ENCODE measurements at regions not wholly inside any gene's neighbourhood (a gene's known extent, or its start where the extent isn't known, plus 50 kb on each side); places are given as distances from the start of the nearest gene placed in this dataset.
"Not testable (repeated sequence)": the region's sequence is repeated elsewhere in the genome, so short reads cannot be mapped to it uniquely, and the experiment has no call there.

DNA sequence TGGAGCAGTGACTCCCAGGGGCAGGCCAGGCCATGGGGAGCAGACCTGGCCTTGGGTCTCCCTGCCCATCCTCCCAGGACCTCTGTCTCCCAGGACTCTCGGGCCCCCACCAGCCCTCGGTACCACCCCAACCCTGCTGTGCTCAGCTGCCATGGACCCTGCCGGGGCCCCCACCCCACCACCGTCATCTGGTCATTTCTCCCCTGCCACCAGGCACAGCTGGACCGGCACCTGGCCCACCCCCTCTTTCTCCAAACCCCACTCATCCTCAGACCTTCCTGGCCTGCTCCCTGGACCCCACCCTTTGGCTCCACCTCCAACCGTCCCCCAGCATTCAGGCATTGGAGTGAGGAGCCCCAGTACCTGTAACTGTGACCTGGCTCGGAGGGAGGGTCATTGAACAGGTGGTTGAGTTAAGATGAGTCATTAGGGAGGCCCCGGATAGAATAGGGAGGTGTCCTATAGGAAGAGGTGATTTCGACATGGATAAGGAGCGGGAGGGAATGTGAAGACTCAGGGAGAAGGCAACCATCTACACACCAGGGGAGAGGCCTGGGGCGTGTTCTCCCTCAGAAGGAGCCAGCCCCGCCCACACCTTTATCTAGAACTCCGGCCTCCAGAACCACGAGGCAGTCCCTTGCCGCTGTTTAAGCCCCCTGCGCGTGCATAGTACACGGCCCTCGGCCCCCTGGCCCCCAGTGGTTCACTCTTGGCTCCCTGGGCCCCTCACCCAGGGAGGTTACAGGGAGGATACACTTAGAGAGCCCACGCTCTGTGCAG is 1395.9 kb downstream of the BRD1 start:
- no peak for DNase-seq

DNA sequence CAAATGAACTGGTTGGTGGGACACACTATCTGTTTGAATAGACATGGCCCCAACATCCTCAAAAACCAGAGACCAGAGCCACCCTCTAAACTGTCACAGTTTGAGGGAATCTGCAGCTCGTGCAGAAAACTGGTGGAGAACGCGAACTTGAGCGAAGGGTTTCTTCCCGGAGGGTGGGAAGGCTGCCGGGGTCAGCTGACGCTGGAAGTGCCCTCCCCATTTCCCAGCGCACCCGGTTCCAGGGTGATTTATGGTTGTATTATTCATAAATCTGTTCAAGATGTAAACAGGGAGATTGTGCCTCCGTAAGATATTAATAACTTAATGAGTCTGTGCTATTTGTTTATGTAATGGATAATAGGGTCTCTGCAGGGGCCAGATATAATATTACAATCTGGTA is 1396.7 kb downstream of the BRD1 start:
- DNase-seq = no peak

DNA sequence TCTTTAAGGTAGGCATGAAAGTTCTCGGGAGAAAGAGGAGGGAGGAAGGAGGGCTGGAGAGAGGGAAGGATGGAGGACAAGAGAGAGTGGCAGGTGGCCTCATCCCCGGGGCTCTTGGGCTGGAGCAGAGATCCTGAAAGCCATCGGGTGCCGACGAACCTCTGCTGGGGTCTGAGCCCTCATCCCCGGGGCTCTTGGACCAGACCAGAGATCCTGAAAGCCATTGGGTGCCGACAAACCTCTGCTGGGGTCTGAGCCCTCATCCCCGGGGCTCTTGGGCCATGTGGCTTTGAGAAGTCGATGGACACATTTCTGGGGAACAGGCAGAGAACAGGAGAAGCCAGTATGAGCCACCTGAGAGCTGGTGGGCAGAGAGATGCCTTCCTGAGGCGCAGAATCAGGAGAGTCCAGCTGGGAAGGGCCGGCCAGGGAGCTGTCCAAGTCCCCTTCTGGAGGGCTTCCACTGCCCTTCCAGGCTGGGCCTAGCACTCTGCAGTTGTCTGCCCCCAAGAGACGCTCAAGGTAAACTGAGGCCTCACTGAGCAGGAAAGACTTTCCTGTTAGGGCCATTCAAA is 1398.1 kb downstream of the BRD1 start:
- no peak for DNase-seq

DNA sequence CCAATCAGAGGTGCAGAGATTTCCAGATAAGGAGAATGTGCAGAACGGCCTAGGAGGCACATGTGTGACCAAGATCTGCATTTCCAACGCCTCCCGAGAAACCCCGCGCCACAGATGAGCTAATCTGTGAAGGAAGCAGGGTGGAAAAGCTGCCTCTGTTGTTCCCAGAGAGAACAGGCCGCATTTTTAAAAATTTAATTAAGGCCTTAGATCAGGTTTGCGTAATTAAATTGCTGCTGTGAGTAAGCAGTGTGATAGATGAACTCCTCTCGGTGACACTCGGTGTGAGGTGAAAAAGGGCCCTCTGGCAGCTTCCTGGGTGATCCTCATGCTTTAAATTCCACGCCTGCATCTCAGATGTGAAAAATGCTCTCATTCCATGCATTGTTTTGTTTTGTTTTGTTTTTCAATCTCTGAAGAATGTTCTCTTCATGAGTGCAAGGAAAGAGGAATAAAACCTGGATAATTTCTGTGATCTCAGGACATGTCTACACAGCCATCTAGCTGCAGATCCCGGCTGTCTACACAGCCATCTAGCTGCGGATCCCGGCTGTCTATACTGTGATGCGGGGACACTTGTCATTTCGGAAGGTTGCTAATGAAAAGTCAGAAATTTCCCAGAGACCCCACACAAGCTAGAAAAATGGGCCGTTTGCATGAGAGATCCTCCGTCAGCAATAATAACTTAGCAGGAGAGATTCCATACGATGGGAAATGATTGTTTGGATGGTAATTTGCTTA is 1398.9 kb downstream of the BRD1 start:
- DNase-seq = no peak

DNA sequence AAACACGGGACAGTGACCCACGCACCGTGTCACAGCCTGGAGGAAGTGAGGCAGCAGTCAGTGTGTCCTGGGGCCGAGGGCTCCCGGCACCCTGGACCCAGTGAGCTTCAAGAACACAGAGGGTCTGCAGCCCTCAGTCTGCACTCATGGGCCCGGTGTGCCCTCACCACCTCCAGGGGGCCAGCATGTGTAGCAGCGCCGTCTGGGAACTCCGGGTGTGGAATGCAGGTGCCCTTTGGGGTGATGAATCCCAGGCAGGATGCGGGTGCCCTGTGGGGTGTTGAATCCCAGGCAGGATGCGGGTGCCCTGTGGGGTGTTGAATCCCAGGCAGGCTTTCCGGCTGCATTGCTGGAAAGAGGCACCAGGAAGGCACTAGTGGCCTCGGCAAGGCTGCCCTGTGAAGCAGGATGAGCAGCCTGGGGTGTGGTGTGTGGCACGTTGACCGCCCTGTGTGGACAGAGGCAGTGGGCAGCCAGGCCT is 1399.9 kb downstream of the BRD1 start:
- DNase-seq = no peak

DNA sequence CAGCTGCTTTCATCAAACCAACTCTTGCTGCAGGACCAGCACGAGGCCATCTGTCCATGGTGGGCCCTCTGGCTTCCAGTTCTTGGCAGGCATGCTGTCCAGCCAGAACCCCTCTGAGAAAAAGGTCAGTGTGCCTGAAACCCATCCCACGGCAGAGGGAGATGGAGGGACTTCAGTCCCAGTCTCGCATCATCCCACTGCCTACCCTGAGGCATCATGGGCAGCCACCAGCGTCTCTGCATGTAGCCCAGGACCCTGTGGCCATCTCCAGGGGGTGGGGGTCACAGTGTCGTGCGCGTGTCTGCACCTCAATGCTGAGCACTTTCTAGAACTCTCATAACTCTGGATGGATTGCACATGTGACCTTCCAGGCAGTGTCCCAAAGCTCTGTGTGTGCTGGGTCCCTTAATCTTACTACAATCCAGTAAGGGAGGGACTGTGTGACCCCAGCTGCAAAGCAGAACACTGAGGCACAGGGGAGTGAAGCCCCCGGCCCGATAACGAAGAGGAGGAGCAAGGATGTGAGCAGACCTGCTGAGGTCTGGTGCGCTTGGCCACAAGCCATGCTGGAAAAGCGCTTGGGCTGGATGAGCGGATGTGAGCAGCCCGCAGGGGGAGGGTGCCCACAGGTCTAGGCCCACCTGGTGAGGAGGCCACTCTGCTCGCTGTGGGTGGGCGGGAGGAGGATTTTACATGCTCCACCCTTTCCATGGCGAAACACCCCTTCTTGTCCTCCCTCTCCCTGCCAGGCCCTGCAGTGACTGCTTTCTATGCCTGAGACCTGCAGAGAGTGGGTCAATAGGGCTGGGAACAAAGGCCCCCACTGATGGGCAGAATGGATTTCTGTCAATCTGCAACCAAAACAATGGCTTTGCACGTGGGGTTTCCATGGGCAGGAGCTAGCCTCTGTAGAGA is 1401.0 kb downstream of the BRD1 start:
- DNase-seq = no peak

DNA sequence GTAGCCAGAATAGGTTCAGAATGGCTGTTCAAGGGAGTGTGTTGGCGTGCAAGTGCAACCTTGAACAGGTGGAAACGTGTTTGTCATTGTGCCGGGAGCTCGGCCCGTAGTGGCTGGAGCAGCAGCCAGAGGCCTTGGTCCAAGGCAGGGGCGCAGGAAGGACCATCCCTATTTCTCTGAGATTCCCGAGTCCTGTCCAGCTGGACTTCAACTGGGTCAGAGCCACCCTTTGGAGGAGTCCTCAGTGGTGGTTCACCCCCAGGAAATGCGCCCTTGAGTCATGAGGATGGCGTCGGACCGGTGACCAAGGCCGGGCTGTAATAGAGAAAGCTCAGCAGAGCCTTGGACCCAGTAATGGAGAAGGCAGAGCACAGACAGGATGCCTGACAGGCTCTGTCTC is 1402.0 kb downstream of the BRD1 start:
- no peak for DNase-seq

DNA sequence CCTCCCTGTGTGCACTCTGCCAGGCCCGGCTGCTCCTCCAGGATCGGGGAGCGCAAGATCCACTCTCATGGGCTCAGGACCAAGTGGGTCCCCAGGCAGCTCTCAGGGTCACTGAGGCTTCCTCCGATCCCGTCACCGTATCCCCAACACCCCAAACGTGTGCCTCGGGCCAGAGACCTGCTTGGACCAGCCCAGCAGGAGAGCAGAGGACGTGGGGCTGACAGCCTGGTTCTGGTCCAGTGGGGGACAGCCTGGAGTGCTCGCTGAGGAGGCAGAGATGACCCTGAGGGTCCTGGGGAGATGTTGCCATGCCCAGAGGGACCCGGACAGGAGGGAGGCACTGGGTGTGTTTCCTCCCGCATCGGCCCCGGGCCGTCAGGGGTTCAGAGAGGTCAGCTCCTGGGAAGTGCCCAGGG is 1402.6 kb downstream of the BRD1 start:
- DNase-seq = no peak

DNA sequence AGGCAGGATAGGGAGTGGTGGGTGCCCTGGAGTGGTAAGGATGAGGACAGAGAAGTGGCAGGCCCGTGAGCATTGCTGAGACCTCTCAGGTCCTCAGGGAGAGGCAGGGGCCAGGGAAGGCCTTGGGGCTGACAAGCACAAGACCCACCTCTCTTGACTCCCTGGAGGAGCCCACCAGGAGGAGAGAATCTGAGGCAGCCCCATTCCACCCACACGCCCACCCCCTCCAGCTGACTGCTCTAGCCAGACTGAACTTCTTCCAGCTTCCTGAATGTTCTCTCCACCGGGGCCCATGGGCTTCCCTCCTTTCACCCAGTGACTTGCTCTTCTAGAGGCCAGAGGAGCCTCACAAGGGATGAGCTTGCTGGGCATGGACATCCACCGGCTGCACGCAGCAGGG is 1403.0 kb downstream of the BRD1 start:
- no peak for DNase-seq

DNA sequence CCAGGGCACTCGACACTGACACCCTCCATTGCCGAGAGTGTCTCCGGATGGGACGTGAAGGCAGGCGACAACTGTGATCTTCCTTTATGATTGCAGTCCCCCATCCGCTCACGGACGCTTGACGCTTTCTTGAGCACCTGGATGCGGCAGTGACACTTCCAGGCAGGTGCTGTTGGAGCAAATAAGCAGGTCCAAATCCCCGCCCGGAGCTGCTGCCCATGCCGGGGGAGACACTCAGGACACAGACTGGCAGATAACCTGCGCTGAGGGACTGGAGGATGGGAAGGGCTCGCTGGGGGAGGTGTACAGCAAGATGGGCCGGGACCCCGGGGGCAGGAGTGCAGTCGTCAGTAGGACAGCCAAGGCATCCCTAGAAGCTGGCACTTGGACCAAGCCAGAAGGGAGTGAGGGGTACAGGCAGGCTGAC is 1403.5 kb downstream of the BRD1 start:
- no peak for DNase-seq

DNA sequence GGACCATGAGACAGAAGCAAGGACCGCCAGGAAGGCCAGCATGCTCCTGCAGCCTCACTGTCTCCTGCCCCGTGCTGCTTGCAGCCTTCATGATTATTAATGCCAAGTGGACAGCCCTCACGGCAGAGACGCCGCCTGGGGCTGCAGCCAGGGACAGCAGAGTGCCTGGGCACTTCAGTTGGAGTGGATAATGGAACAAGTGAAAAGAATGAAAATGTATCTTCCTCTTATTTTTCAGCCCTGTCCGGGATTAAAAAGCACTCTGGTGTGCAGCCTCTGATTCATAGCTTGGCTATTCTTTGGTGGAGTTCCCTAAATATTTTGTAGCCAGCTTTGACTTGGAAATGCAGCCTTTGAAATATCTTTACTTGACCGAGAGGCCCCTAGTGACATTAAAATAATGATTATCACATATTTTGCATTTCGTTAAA is 1404.2 kb downstream of the BRD1 start:
- DNase-seq = no peak

DNA sequence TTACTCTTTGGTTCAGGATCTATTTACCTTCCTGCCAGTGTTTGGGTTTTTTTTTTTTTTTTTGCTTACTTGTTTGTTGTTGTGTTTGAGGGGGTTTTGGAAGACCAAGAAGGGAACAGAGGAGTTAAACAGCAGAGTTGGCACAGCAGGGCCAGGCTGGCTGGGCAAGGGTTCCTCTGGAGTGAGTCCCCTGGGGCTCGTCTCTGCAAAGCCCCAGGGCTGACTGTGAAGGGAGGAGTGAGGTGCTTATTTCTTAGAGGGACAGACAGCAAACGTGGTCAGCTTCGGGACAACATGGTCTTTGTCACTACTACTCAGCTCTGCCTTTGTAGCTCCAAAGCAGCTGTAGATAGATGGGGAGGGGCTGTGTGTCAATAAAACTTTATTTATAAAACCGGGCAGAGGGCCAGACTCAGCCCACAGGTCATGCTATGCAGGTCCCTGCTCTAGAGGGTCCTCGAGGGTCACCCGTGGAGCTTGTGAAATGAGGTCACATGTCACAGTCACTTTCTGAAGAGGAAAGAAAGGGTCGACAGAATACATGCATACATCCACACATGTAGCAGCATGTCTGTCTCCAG is 1404.7 kb downstream of the BRD1 start:
- no peak for DNase-seq

DNA sequence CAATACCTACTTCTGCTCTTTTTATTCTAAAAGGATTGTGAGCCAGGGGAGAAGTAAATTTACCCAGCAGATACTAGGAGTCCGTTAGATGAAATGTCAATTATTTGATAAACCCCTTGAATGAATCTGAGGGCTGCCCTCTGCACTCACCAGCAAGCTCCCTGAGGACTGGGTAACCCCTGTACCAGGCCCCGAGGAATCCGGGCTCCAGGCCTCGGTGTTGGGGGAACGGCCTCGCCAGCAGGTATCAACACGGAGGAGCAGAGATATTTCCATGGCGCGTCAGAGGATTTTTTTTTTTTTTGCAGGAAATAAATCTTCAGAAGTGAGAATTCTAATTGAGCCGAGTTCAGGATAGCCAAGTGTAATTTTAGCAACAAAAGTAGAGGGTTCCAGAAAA is 1408.8 kb downstream of the BRD1 start:
- DNase-seq = no peak

DNA sequence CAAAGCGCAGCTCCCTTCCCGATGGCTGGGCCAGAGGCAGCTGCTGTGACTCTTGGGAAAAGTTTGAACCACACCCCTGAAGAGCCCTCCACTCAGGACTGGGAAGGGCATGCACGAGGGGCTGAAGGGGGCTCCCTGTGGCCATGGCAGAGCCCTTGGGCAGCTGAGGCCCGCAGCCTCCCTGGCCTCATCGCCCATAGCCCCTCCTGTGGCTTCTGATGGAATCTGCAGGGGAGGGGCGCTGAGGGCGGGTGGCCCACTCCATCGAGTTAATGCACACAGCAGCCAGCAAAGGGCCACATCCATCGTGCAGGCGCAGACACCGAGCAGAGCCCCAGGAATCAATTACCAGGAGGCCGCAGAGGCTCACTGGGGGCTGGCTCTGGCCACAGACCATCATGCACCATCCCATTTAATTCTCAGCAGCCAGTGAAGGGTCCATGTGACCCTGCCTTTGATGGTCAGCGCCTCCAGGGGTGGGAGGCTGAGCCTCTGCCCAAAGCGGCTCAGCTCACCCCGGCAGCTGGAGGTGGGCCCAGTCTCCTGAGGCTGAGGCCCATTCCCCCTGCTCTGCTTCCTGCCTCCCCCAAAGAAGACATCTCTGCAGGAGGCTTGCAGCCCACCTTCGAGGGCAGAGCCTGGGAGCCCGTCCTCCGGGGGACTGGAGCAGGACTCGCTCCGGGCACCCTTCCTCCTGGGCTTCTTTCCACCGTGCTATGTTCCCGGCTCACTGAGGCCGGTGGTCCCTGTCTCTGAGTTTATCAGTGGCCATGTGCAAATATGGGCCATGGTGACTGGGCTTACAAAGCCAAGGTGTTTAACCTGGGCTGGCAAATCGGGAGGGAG is 1410.2 kb downstream of the BRD1 start:
- no peak for DNase-seq

DNA sequence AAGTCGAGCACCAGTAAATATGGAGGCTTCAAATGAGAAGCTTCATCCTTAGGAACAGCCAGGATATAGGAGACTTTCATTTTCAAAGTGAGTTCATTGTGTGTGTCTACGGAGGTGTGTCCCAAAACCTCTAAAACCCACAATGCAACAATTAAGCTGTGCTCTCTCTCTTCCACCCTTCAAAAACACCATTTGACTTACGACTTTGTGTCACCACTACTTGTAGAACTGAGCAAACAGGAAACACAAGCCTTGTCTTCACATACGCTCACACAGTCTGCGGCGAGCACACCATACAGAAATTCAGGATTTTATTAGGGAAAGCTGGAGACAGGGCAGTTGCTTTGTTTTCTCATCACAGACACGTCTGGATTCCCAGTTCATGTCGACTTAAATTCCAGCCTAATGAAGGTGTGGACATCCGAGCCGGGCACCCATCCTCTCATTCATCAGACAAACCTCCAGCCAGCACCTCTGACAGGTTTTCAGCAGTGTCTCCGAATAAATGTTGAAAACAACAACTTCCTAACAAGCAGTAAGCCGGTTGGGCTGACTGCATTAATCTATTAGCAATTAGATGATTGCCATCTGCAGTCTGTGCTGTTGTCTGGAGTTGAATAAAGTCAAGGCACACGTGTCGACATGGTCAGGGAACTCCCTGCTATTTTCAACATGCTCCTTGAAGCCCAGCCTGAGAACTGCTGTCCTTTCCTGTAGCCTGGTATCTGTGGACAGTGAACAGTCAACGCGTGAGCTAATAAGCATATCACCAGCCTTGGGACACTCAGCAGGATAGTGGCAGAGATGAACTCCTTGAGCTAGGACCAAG is 1411.1 kb downstream of the BRD1 start:
- no peak for DNase-seq

DNA sequence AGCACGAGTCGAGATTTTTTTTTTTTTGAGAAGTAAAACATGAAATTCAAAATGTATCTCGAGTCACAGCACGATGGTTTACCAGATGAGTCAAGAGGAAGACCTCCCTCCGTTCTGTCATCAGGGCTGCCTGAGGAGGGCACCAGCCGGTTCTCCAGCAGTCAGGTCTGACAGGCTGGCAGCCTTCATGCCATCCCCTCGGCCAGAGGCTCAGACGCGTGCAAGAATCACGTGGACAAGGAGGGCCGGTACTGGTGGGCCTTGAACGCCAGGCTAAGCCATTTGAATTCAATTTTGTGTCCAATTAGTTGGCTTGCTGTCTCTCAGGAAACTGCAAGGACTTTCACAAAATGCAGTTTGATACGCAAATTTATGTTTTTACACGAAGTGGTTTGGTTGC is 1412.2 kb downstream of the BRD1 start:
- no peak for DNase-seq

DNA sequence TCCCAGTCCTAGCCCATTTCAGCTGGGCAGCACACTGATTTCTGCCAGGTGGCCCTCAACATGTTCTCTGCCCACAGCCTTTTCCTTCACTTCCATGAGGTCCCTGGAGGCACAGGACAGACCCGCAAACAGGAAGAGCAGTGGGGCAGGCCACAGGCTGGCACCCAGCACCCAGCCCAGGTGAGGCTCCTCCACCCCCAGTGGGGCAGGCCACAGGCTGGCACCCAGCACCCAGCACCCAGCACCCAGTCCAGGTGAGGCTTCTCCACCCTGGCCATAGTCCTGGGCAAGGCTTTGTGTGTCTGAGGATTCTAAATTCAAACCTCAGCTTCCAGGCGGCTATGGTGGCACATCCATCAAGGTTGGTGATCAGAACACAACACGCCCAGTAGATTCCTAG is 1413.0 kb downstream of the BRD1 start:
- DNase-seq = no peak

DNA sequence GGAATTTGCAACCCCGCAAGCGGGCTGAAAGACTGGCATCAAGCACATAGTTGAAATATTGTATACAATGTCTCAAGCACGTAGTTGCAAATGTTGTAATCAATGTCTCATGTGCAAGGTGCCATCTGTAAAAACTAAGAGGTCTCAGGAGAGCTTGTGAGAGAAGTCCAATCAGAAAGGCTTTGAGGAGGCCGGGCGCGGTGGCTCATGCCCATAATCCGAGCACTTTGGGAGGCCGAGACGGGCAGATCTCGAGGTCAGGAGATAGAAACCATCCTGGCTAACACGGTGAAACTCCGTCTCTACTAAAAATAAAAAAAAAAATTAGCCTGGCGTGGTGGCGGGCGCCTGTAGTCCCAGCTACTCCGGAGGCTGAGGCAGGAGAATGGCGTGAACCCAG is 1414.7 kb downstream of the BRD1 start:
- not testable (repeated sequence) for DNase-seq

DNA sequence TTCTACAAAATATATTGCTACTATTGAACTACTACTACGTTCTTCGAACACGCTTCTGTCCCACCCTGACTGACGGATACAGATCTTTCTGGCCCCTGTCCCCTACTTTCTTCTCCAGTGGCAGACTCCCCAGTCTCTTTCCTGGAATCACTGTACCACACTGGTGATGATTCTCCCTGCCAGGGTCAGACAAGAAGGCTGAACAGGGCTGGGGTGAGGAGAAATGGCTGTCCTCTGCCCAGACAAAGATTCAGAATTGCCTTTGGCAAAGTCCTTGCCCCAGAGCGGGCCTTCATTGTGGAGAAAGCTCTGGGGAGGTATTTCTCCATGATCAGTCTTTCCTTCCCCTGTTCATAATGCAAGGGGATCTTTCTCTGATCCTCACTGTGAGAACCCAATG is 1417.1 kb downstream of the BRD1 start:
- DNase-seq = no peak

DNA sequence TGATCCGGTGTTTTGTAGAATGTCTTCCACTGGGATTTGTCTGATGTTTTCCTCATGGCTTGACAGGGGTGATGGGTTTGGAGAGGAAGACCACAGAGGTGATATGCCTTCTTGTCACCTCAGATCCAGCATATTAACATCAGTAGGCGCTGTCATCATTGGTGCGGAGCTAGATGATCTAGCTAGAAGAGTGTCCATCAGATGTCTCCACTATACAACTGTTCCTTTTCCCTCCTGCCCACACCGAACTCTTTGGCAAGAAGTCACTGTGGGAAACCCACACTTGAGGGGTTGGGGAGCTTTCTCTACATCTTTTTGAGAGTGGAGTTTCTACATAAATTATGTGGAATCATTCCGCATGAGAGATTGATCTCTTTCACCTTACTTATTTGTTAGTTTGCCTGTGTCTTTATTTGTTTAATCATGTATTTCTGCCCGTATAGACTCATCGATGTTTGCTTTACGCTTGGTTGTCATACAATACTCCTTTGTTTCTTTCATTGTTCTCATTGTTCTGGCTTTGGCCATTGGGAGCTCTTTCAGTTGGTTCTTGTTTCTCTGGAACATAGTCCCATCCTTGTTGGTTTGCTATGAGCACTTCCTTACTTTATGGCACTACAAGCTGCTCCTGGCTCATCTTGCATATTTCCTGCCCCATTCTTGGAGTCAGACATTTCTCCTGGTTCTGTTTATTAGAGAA is 1420.3 kb downstream of the BRD1 start:
- no peak for DNase-seq

Data from dermis blood vessel endothelial cell (primary cell).